HUES64 (cell line): ENCODE measurements at regions not wholly inside any gene's neighbourhood (a gene's known extent, or its start where the extent isn't known, plus 50 kb on each side); places are given as distances from the start of the nearest gene placed in this dataset.

Source experiments
- H3K27ac ChIP-seq: 2 replicates; pipeline ENCODE4 v1.7.0; 2013; ENCODE audit warnings: low read depth, low read length, inconsistent platforms
- H3K27me3 ChIP-seq: 2 replicates; pipeline ENCODE4 v1.6.1; 2013; ENCODE audit warnings: mild to moderate bottlenecking, low read length; ENCODE audit not compliant: insufficient read depth
- H3K36me3 ChIP-seq: 2 replicates; pipeline ENCODE4 v1.6.1; 2013; ENCODE audit warnings: mild to moderate bottlenecking, low read length; ENCODE audit not compliant: insufficient read depth
- H3K4me1 ChIP-seq: 2 replicates; pipeline ENCODE4 v1.6.1; 2013; ENCODE audit warnings: mild to moderate bottlenecking, low read length, moderate library complexity; ENCODE audit not compliant: insufficient read depth
- H3K4me3 ChIP-seq: 2 replicates; pipeline ENCODE4 v1.5.1; 2013; ENCODE audit warnings: mild to moderate bottlenecking, low read length, moderate library complexity
- H3K9ac ChIP-seq: 2 replicates; pipeline ENCODE4 v1.6.1; 2013; ENCODE audit warnings: mild to moderate bottlenecking, low read depth, low read length
- H3K9me3 ChIP-seq: 2 replicates; pipeline ENCODE4 v1.6.1; 2013; ENCODE audit warnings: low read depth, low read length; ENCODE audit not compliant: insufficient read depth
- WGBS: fragments of 150-250, 120-280 bp; methylation state at CpG from one replicate; pipeline ENCODE4 v1.1.7; 2013; ENCODE audit warnings: missing lambda C conversion rate; 5-methylcytosine and 5-hydroxymethylcytosine counted together

GRCh38 chr5:167152561-167152960 is 1138.9 kb upstream of the WWC1 start:
- H3K36me3 ChIP-seq: no peaks in the 10 kb centered on the region
- no peak overlapping the region for H3K4me3 ChIP-seq
- H3K27me3 ChIP-seq: no peaks in the 10 kb centered on the region
- no peak overlapping the region for H3K27ac ChIP-seq
- peaks cover 7% of the 10 kb centered on the region; the same call in 1 of the 2 replicates for H3K4me1 ChIP-seq
- H3K9me3 ChIP-seq: no peaks in the 10 kb centered on the region
- H3K9ac ChIP-seq: no peak overlapping the region
- WGBS: 95% methylated on average over 3 of the region's 3 CpGs

DNA sequence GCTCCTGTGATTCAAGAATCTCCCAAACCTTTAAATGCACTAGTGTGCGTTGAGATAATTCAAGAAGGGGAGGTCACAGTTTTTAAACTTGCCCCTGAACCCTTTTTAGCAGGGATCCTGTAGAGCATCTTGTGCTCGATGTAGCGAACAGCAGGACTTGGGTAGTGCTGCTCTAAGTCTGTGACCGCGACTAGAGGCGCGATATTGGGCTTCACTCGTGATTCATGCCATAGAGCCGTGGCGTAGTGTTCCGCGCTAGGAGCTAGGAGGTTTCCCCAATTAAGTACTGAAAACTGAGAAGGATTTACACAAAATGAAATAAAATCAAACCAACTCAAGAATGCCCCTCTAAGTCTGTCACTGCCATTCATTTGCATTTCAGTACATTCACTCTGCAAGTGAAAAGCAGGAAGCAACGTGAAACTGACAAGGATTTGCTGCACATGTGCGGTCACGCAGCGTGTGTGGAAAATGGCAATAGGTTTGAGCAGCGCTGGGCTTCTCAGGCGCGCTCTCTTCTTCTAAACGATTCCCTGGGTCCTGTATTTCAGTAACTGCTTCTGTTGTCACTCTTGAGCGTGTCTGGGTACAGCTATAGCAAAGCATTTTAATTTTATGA is 1135.9 kb upstream of the WWC1 start:
- no peaks in the 10 kb centered on the region for H3K27me3 ChIP-seq
- no peak overlapping the region for H3K4me3 ChIP-seq
- no peaks in the 10 kb centered on the region for H3K9me3 ChIP-seq
- H3K36me3 ChIP-seq: no peaks in the 10 kb centered on the region
- H3K9ac ChIP-seq: no peak overlapping the region
- H3K27ac ChIP-seq: no peak overlapping the region
- H3K4me1 ChIP-seq: peaks cover 7% of the 10 kb centered on the region; the same call in 1 of the 2 replicates
- WGBS: 83% methylated on average over 21 of the region's 21 CpGs

GRCh38 chr5:167156446-167156845 is 1135.0 kb upstream of the WWC1 start:
- 91% methylated on average over 6 of the region's 6 CpGs for WGBS
- H3K9ac ChIP-seq: no peak overlapping the region
- peaks cover 7% of the 10 kb centered on the region; the same call in 1 of the 2 replicates for H3K4me1 ChIP-seq
- H3K9me3 ChIP-seq: no peaks in the 10 kb centered on the region
- H3K27ac ChIP-seq: no peak overlapping the region
- no peak overlapping the region for H3K4me3 ChIP-seq
- no peaks in the 10 kb centered on the region for H3K36me3 ChIP-seq
- no peaks in the 10 kb centered on the region for H3K27me3 ChIP-seq

- no peaks in the 10 kb centered on the region for H3K36me3 ChIP-seq
- no peak overlapping the region for H3K9ac ChIP-seq
- no peaks in the 10 kb centered on the region for H3K9me3 ChIP-seq
- H3K4me3 ChIP-seq: no peak overlapping the region
- H3K27ac ChIP-seq: no peak overlapping the region
- peaks cover 7% of the 10 kb centered on the region; the same call in 1 of the 2 replicates for H3K4me1 ChIP-seq
- H3K27me3 ChIP-seq: no peaks in the 10 kb centered on the region
Observed at GRCh38 chr5:167158588-167158987, 1132.9 kb upstream of the WWC1 start.

- no peak overlapping the region for H3K27ac ChIP-seq
- 98% methylated on average over 4 of the region's 4 CpGs for WGBS
Observed at GRCh38 chr5:167160388-167160787, 1131.1 kb upstream of the WWC1 start.

DNA sequence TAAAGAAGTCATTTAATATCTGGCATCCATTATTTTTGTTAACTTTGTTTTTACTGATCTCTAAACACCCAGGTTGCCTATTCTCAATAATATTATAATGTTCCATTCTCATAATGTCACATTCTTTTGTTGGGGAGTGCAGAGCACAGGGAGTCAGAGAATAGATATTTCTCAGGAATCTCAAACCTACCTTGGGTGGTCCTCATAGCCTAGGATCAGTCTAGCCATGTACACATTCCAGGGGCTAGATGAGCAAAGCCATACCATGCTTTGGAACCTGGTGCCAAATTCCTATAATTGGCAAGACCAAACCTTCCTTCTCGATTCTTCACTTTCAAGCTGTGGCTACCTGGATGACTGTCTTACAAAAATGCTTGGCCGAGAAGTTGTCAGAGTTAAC is 1124.7 kb upstream of the WWC1 start:
- H3K9ac ChIP-seq: no peak overlapping the region
- H3K4me3 ChIP-seq: no peak overlapping the region
- H3K4me1 ChIP-seq: 0 out of 2 replicates have a peak, but pooled peaks cover 2% of the 10 kb centered on the region
- no peaks in the 10 kb centered on the region for H3K27me3 ChIP-seq
- no peaks in the 10 kb centered on the region for H3K36me3 ChIP-seq
- 89% methylated on average over 2 of the region's 2 CpGs for WGBS
- no peaks in the 10 kb centered on the region for H3K9me3 ChIP-seq
- H3K27ac ChIP-seq: no peak overlapping the region

More at GRCh38 chr5:167160388-167160787, 1131.1 kb upstream of the WWC1 start:
- H3K36me3 ChIP-seq: no peaks in the 10 kb centered on the region
- H3K27me3 ChIP-seq: no peaks in the 10 kb centered on the region
- H3K4me1 ChIP-seq: peaks cover 4% of the 10 kb centered on the region; the same call in 1 of the 2 replicates
- no peaks in the 10 kb centered on the region for H3K9me3 ChIP-seq
- no peak overlapping the region for H3K4me3 ChIP-seq
- H3K9ac ChIP-seq: no peak overlapping the region

DNA sequence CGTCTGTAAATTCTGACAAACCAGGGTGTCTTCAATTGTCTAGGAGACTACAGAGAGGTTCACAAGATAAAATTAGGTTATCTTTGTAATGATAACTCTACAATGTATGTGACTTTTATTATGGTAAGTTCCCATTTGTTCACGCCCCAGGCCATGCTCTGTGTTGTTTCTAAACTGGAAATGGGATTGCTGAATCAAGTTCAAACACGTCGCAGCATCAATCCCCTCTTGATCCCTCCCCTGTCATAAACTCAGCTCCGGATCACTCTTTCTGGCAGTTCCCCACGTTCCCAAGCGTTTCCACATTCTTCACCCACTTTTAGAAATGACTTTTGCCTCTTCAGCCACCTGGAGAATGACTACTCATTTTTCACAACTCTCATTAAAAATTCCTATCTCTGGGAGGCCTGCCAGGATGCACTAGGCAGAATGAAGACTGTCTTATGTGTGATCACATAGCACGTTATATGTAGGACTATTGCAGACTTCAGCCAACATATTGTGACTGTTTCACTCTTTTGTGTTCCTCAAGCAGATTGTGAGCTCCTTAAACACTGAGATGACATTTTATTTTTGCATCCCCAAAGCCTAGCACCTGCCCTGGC is 1124.2 kb upstream of the WWC1 start:
- Histone ChIP-seq H3K9ac (no peak overlapping the region), H3K9me3 (no peaks in the 10 kb centered on the region), H3K27ac (no peak overlapping the region), H3K4me1 (0 out of 2 replicates have a peak, but pooled peaks cover 2% of the 10 kb centered on the region), H3K27me3 (no peaks in the 10 kb centered on the region), H3K4me3 (no peak overlapping the region), H3K36me3 (no peaks in the 10 kb centered on the region)
- WGBS: 87% methylated on average over 8 of the region's 8 CpGs

GRCh38 chr5:167168971-167169370 is 1122.5 kb upstream of the WWC1 start:
- Histone ChIP-seq H3K27ac (no peak overlapping the region), H3K27me3 (no peaks in the 10 kb centered on the region), H3K4me3 (no peak overlapping the region), H3K36me3 (no peaks in the 10 kb centered on the region), H3K9me3 (no peaks in the 10 kb centered on the region), H3K4me1 (peaks cover 8% of the 10 kb centered on the region; the same call in 1 of the 2 replicates), H3K9ac (no peak overlapping the region)
- WGBS: 97% methylated on average over 6 of the region's 6 CpGs

DNA sequence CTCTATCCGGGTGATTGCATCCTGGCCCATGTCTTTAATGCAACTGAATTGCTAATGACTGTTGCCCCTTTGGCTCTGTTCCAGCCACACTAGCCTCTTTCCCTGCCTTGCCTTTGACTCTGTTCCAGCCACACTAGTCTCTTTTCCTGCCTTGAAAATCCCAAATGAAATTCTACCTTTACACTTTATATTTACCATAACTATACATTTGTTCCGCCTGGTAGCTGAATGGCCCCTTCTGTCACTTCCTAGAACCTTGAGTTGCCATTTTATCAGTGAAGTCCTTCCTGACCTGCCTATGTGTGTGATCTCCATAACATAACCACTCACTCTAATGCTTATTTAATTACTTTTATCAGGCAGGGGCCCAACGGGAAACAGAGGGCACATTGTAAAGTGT is 1120.4 kb upstream of the WWC1 start:
- H3K27me3 ChIP-seq: no peaks in the 10 kb centered on the region
- H3K9me3 ChIP-seq: no peaks in the 10 kb centered on the region
- H3K27ac ChIP-seq: no peak overlapping the region
- WGBS: 87% methylated on average over 3 of the region's 3 CpGs
- H3K4me1 ChIP-seq: peaks cover 8% of the 10 kb centered on the region; the same call in 1 of the 2 replicates
- no peak overlapping the region for H3K4me3 ChIP-seq
- H3K9ac ChIP-seq: no peak overlapping the region
- H3K36me3 ChIP-seq: no peaks in the 10 kb centered on the region

- peaks cover 5% of the 10 kb centered on the region; the same call in 1 of the 2 replicates for H3K4me1 ChIP-seq
- 97% methylated on average over 4 of the region's 4 CpGs for WGBS
- no peaks in the 10 kb centered on the region for H3K9me3 ChIP-seq
- H3K27ac ChIP-seq: no peak overlapping the region
- H3K4me3 ChIP-seq: no peak overlapping the region
- H3K27me3 ChIP-seq: no peaks in the 10 kb centered on the region
- H3K9ac ChIP-seq: no peak overlapping the region
- no peaks in the 10 kb centered on the region for H3K36me3 ChIP-seq
Observed at GRCh38 chr5:167177736-167178135, 1113.7 kb upstream of the WWC1 start.

GRCh38 chr5:167180906-167181305 is 1110.5 kb upstream of the WWC1 start:
- Histone ChIP-seq H3K4me1 (no peaks in the 10 kb centered on the region), H3K27ac (no peak overlapping the region), H3K27me3 (no peaks in the 10 kb centered on the region), H3K36me3 (no peaks in the 10 kb centered on the region), H3K9me3 (no peaks in the 10 kb centered on the region), H3K9ac (no peak overlapping the region), H3K4me3 (no peak overlapping the region)
- 96% methylated on average over 6 of the region's 7 CpGs for WGBS
